Stimulated activated CD4-positive, alpha-beta T cell treated with anti-CD3 and anti-CD28 coated beads, Interleukin-2, amount 100 ng/mL, for 48 hours (primary cell): ENCODE measurements at regions not wholly inside any gene's neighbourhood (a gene's known extent, or its start where the extent isn't known, plus 50 kb on each side); places are given as distances from the start of the nearest gene placed in this dataset.

Experiments used
- DNase-seq, 2 donors: peaks; one replicate each; pipeline ENCODE4 v3.0.0-alpha.2; 2020

DNA sequence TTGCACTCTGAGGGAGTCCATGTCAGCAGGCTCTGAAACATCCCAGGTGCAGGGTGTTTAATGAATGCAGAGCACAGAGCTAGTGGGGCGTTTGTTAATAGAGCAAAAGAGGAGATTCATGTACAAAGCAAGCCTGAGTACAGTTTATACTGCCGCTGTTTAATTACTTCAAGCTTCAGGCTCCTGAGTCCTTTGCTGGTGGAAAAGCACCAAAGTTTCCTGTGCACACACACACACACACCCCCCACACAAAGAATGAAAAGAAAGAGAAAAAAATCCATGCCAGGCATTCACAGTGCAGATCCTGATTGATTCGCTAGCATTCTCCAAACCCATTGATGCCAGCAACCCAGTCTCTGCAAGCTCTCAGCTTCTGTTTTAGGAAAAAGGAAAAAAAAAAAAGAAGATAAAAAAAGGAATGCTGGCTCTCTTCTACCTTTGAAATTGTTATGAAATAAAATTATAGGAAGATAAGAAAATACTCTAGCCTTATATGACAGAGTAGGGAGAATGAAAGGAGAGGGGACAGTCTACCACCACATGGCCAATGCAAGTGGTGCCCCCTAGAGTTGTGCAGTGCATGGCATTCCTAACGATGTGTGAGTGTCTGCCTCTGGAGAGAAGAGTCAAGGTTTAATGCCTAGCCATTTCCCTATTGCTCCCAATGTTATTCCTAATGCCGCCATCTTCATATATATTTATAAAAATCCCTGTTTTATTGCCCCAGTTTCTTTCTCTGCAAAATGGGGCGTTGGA lies 216.5 kb downstream of the TMEM114 start:
- DNase-seq: no peak

DNA sequence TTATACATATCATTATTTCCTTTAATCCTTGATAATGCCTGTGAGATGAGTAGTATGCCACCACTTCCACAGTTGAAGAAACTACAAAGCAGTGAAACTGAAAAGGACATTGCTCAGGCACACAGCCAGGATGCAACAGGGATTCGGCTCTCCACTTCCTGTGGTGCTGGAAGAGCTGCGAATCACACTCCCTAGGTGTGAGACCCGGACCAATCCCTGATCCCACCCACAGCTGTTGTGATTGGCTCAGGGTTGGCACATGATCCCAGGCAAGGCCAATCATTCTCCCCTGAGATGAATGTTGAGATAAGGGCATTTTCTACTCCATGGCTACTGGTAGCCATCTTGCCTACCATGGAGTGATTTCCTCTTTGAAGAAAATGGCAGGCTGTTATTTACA lies 218.2 kb downstream of the TMEM114 start:
- no peak for DNase-seq

- DNase-seq: no peak
Measured at GRCh38 chr16:8370374-8371270, 219.7 kb downstream of the TMEM114 start.

GRCh38 chr16:8358937-8359336 lies 231.4 kb downstream of the TMEM114 start:
- DNase-seq: no peak

- no peak for DNase-seq
Measured at GRCh38 chr16:8355675-8356074, 234.6 kb downstream of the TMEM114 start.

GRCh38 chr16:8346294-8346693 lies 244.0 kb downstream of the TMEM114 start:
- no peak for DNase-seq

- DNase-seq: no peak
Measured at GRCh38 chr16:8342276-8342675, 248.0 kb downstream of the TMEM114 start.

DNA sequence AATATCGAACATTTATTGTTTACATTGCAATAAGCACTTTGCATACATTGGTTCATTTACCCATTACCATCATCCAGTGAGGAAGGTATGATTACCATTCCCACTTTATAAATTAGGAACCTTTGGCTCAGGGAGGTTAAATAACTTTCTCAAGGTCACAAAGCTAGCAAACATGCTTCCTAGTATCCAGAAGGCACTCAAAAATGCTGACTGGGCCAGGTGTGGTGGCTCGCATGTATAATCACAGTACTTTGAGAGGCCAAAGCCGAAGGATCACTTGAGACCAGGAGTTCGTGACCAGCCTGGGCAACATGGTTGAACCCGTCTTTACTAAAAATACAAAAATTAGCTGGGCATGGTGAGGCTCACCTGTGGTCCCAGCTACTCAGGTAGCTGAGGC lies 259.6 kb downstream of the TMEM114 start:
- no peak for DNase-seq

DNA sequence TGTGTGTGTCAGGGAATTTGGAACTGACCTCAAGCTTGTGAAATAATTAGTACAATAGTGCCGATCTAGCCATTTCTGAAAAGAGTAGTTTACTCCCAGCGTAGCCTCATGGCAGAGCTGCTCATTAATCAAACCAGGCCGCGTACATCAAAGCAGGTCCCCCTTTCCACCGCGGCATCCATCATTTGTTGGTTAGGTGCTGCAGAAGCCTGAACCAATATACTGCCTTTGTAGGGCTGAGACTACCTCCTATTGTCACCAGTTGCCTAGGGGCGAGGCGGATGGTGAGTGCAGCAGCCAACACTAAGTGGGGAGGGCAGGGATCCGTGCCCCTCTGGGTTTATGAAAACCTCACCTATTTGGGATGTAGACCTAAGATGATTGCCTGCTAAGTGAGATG lies 264.1 kb downstream of the TMEM114 start:
- no peak for DNase-seq

GRCh38 chr16:8323153-8323552 lies 267.2 kb downstream of the TMEM114 start:
- DNase-seq: no peak

GRCh38 chr16:8320131-8320530 lies 270.2 kb downstream of the TMEM114 start:
- DNase-seq: no peak

DNA sequence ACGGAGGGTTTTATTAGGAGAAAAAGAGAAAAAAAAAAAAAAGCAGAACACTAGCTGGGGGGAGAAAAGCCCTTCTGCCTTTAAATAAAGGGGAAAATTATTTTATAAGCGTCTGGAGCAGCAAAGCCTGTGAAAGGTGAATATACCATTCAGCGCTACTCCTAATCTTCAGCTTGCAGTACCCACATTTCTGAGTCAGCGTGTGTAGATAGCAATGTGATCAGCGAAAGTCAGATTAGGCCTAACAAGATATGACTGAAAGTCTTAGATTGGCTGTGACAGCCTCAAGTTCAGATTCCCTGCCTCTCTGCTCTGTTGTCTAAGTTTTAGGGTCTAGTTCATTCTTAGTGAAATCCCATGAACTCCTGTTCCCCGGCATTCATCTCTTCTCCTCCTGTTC lies 279.5 kb downstream of the TMEM114 start:
- DNase-seq: no peak

DNA sequence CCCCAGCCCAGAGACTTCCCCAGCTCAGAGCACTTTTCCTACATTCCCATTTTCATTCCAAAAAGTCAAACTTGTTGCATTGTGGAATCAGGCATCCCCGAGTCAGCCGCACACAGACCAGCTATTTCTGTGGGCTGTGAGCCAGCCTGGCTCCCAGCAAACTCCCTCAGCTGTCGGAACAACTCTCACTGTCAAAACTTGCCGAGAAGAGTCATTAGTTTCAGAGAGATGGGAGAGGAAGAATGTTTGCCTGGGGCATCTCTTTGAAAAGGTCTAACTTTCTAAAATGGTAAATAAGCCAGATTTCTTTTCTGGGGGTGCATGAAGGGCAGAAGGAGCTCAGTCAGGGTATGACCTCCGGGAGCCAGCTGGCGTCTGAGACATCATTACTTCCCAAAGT lies 280.0 kb downstream of the TMEM114 start:
- DNase-seq: no peak

- DNase-seq: no peak
Measured at GRCh38 chr16:8305201-8305600, 285.1 kb downstream of the TMEM114 start.

- DNase-seq: no peak
Measured at GRCh38 chr16:8299635-8300034, 290.7 kb downstream of the TMEM114 start.

DNA sequence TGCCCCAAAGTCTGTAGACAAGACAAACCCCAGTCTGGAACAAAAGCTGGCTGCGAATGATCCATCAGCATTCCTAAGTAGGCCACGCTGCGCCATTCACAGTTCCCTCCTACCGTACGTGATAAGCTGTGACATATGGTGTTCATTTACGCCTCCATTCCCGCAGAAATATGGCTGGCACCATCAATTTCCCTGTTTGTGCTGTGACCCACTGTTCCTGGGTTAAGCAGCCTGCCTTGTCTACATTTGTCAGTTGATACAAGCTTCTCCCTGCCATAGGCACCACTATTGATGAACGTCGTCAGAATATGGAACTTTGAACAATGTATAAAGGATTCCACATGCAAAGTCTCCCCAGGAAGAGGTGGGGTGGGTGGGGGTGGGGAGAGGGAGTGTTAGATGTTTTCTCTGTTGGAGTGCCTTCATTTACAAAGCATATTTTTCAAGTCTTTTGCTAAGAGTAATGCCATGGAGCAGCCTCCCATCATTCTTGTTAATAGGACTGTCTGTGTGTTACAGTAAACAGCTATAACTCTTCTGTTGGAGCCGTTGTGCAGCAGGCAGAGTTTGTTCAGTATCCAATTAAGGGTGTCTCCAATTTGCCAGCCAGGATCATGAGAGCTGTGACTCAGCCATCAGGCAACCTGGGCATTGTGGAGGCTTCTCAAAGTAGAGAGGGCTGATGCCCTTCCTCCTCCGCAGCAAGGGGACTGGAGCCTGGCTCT lies 294.6 kb downstream of the TMEM114 start:
- no peak for DNase-seq

GRCh38 chr16:8293413-8293812 lies 296.9 kb downstream of the TMEM114 start:
- no peak for DNase-seq

DNA sequence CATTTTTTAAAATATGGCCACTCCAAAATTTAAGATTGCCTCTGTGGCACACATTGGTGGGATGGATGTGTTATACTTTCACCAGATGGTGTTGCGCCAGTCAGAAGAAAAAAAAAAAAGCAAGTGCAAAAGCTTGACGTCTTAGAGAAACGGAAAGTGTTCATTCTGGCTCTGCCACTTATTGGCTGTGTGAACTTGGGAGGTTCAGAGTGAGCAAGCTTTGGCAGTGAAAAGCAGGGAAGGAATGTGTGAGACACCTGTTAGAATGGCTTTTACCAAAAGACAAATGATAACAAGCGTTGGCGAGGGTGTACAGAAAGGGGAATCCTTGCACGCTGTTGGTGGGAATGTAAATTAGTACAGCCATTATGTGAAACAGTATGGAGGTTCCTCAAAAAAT lies 298.0 kb downstream of the TMEM114 start:
- DNase-seq: no peak

DNA sequence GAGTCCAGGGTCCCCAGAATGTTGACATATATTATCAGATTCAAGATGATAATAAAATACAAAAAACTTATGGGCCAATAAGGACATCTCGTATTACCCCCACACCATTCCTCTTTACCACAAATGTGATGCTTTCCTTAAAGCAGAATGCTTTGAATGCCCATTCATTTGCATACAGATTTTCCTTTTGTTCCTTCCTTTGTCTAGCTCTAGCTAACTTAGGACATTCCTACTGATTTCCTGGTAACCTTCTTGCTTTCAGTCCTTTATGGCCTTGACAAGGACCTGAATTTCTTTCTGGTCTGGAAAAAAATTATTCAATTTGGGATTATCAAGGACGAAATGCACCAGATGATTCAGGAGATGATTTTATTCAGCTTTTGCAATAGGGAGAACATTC lies 304.0 kb downstream of the TMEM114 start:
- no peak for DNase-seq

GRCh38 chr16:8283195-8283594 lies 307.1 kb downstream of the TMEM114 start:
- DNase-seq: no peak

DNA sequence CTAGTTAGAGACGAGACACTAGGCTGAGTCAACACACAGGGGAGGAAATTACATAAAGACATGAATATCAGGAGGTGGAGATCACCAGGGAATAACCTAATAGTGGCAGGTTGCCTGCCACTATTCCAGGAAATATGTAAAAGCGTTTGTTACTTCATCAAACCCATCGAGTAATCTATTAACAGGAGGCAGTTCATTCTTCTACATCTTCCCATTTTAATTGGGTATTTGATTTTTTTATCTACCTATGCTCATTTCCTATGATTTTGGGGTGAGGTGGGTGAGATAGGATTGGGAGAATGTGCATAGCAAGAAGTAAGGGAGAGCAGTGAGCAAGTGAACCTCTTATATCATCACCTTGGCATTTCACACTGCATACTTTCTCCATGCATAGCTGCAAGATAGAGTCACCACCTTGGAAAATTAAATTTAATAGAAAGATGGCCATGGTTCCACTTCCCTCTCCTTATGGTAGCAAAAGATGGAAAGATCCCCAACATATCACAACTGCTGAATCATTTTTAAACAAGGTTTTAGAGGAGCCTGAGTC lies 312.2 kb downstream of the TMEM114 start:
- DNase-seq: no peak

DNA sequence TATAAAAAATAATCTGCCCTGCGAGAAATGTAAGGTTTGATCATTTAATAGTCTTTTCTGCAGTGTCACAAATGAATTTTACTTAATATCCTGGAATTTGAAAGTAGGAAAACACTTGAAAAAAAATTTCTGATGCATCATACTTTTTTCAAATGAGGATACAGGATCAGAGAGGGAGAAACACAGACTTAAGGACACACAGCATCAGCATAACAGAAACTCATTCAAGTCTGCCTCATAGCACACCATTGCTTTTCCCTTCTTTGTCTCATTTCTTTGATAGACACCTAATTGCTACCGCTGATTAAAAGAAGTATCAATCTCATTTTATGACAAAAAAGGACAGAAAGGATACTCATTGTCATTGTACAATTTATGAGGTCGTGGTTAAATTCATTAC lies 319.0 kb downstream of the TMEM114 start:
- no peak for DNase-seq

- no peak for DNase-seq
Measured at GRCh38 chr16:8262299-8262698, 328.0 kb downstream of the TMEM114 start.
